GM12801 (cell line): ENCODE measurements at regions not wholly inside any gene's neighbourhood (a gene's known extent, or its start where the extent isn't known, plus 50 kb on each side); places are given as distances from the start of the nearest gene placed in this dataset.

Experiments used
- TF ChIP-seq, protein P1 (sequence below): IDR thresholded peaks from one replicate; pipeline ENCODE4 v1.5.1; 2011; ENCODE audit warnings: control low read depth; ENCODE audit not compliant: insufficient read length; ENCODE audit errors: extremely low read depth

GRCh38 chr5:167827766-167828165 lies 463.7 kb upstream of the WWC1 start:
- TF ChIP-seq, protein P1, sequence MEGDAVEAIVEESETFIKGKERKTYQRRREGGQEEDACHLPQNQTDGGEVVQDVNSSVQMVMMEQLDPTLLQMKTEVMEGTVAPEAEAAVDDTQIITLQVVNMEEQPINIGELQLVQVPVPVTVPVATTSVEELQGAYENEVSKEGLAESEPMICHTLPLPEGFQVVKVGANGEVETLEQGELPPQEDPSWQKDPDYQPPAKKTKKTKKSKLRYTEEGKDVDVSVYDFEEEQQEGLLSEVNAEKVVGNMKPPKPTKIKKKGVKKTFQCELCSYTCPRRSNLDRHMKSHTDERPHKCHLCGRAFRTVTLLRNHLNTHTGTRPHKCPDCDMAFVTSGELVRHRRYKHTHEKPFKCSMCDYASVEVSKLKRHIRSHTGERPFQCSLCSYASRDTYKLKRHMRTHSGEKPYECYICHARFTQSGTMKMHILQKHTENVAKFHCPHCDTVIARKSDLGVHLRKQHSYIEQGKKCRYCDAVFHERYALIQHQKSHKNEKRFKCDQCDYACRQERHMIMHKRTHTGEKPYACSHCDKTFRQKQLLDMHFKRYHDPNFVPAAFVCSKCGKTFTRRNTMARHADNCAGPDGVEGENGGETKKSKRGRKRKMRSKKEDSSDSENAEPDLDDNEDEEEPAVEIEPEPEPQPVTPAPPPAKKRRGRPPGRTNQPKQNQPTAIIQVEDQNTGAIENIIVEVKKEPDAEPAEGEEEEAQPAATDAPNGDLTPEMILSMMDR, result no peak

DNA sequence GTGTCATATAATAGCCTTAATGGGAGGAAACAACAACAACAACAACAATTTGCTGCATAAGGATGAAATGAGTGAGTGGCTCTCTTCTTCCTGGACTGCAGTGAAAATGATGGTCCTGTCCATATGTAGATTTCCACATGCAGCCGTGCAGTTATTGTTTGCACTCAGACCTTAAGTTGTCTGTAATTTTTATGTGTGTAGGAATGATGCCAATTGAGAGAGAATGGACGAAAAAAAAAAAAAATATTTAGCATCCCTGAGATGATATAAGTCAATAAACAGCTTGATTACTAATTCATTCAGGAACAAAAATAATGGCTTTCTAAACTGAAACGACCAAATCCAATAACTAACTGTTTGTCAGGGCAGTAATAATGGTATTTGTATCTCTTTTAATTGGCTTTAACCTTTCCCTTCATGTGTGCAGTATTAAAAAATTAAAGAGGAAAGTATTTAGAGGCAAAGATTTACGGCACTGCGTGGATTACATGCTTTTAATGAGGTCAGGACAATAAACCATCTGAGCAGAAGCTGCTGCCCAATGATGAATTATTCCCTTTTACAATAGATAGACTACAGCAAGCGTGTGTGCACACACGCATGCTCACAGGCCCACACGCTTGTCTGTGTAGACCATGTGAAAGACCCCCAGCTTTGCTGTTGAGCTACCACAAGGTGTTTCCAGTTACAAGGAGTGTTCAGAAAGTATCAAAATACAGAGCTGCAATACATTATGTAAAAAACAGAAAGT lies 459.5 kb upstream of the WWC1 start:
- TF ChIP-seq, protein P1, result no peak

GRCh38 chr5:167832609-167833008 lies 458.8 kb upstream of the WWC1 start:
- TF ChIP-seq, protein P1, result no peak

GRCh38 chr5:167833456-167833855 lies 458.0 kb upstream of the WWC1 start:
- TF ChIP-seq, protein P1, result no peak

DNA sequence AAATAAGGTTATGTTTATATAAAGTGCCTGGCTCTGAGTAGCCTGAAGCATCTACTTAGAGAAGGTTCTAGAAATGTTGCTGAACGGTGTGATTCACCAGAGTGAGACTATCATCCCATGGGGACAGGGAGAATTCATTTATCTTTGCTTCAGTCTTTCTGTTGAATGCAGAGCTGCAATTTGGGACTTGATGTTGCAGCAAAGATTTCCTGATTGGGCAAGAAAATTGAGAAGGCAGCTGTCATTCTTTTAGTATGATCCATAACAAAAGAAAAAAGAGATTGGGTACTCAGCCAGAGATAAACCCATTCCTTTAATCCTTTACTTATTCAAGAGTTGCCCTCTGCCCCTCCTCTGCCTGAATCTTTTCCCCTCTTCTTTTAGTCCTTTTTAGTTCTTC lies 456.3 kb upstream of the WWC1 start:
- TF ChIP-seq, protein P1, result no peak

DNA sequence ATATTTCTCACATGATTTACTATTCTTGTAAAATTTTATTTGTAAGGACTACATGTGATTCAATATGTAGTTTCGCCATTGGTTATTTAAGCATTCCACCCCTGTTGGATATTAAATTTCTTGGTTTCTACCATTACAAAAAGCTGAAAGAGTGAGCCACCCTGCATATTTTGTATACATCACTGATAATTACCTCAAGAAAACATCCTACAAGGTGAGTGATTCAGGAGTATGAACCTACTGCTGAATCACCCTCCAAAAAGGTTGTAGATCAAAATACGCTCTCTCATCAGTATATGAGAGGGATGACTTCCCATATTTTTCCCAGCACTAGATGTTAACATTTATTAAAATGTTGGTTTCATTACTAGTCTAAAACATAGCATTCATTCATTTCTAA lies 454.3 kb upstream of the WWC1 start:
- TF ChIP-seq, protein P1, result no peak

GRCh38 chr5:167839065-167839464 lies 452.4 kb upstream of the WWC1 start:
- TF ChIP-seq, protein P1, result no peak
